GM23338 (cell line): ENCODE measurements at regions not wholly inside any gene's neighbourhood (a gene's known extent, or its start where the extent isn't known, plus 50 kb on each side); places are given as distances from the start of the nearest gene placed in this dataset.

Experiments
- ATAC-seq: fragments of 200-7000 bp; cut with Tn5 transposase; 3 replicates; pipeline ENCODE4 v1.9.1; 2020
- DNase-seq: peaks from one replicate; pipeline ENCODE4 v3.0.0-alpha.2; 2015; ENCODE audit warnings: low spot score
- H2AFZ ChIP-seq: fragments of 200-600 bp; sonication (generic); 2 replicates; pipeline ENCODE4 v1.8.0; 2016; ENCODE audit warnings: antibody characterized with exemption, mild to moderate bottlenecking, moderate library complexity
- H3F3A ChIP-seq: fragments of 200-600 bp; sonication (generic); replicated peaks from 2 replicates; pipeline ENCODE4 v1.8.0; 2017; ENCODE audit warnings: antibody characterized with exemption, mixed run types, low read depth
- H3K27ac ChIP-seq: fragments of 200-600 bp; sonication (generic); 2 replicates; pipeline ENCODE4 v1.6.1; 2016; ENCODE audit warnings: low read depth
- H3K27me3 ChIP-seq: fragments of 200-600 bp; sonication (generic); 2 replicates; pipeline ENCODE4 v1.8.0; 2016; ENCODE audit warnings: mild to moderate bottlenecking, mixed run types, moderate library complexity; ENCODE audit not compliant: insufficient read depth
- H3K36me3 ChIP-seq: fragments of 200-600 bp; sonication (generic); 2 replicates; pipeline ENCODE4 v1.8.0; 2016; ENCODE audit warnings: mild to moderate bottlenecking; ENCODE audit not compliant: insufficient read depth
- H3K4me1 ChIP-seq: fragments of 200-600 bp; sonication (generic); 2 replicates; pipeline ENCODE4 v1.8.0; 2016; ENCODE audit warnings: mild to moderate bottlenecking, moderate library complexity; ENCODE audit not compliant: insufficient read depth
- H3K4me2 ChIP-seq: fragments of 200-600 bp; sonication (generic); 2 replicates; pipeline ENCODE4 v1.7.1; 2017; ENCODE audit warnings: mixed run types
- H3K4me3 ChIP-seq: fragments of 200-600 bp; sonication (generic); 2 replicates; pipeline ENCODE4 v1.6.1; 2016; ENCODE audit warnings: mixed run types
- H3K79me2 ChIP-seq: fragments of 200-600 bp; sonication (generic); replicated peaks from 2 replicates; pipeline ENCODE4 v1.8.0; 2017; ENCODE audit warnings: mild to moderate bottlenecking; ENCODE audit not compliant: insufficient read depth
- H3K9me2 ChIP-seq: fragments of 200-600 bp; sonication (generic); 2 replicates; pipeline ENCODE4 v1.8.0; 2017; ENCODE audit not compliant: insufficient read depth
- H4K20me1 ChIP-seq: fragments of 200-600 bp; sonication (generic); replicated peaks from 2 replicates; pipeline ENCODE4 v1.8.0; 2017; ENCODE audit warnings: mild to moderate bottlenecking; ENCODE audit not compliant: insufficient read depth
- H3K27ac Mint-ChIP-seq: 2 replicates; pipeline ENCODE4 v1.8.0; 2020; ENCODE audit warnings: inconsistent platforms, mild to moderate bottlenecking, moderate library complexity, mixed read lengths
- H3K27me3 Mint-ChIP-seq: 3 replicates; pipeline ENCODE4 v1.8.0; 2022; ENCODE audit warnings: low read depth, mild to moderate bottlenecking, moderate library complexity, mixed read lengths, inconsistent platforms; ENCODE audit not compliant: insufficient read depth, poor library complexity
- H3K36me3 Mint-ChIP-seq: 3 replicates; pipeline ENCODE4 v1.8.0; 2021; ENCODE audit warnings: low read depth, mild to moderate bottlenecking, inconsistent platforms, moderate library complexity, mixed read lengths
- H3K4me1 Mint-ChIP-seq: 3 replicates; pipeline ENCODE4 v1.8.0; 2020; ENCODE audit warnings: mild to moderate bottlenecking, inconsistent platforms, mixed read lengths
- H3K4me3 Mint-ChIP-seq: 3 replicates; pipeline ENCODE4 v1.8.0; 2021; ENCODE audit warnings: moderate library complexity, mild to moderate bottlenecking, inconsistent platforms, mixed read lengths
- H3K9me3 Mint-ChIP-seq: 3 replicates; pipeline ENCODE4 v1.8.0; 2020; ENCODE audit warnings: moderate library complexity, mild to moderate bottlenecking, inconsistent platforms, mixed read lengths
- CREB1 ChIP-seq: fragments of 250-450 bp; sonication (Bioruptor Pico); IDR thresholded peaks from 2 replicates; pipeline ENCODE4 v1.5.0; 2020; ENCODE audit warnings: low read depth, mild to moderate bottlenecking, moderate library complexity
- CTCF ChIP-seq, 2 experiments: fragments of 200-600 bp in 1 of 2; sonication (generic) in 1 of 2; conservative IDR thresholded peaks; 2 replicates each; pipeline versions ENCODE4 v1.5.1 to v1.6.1; 2016 to 2017; ENCODE audit warnings: antibody characterized with exemption in 2 of 2, low read depth in 2 of 2, mild to moderate bottlenecking in 2 of 2, moderate library complexity in 1 of 2
- ETS1 ChIP-seq: IDR thresholded peaks from 2 replicates; pipeline ENCODE4 v1.6.1; 2016; ENCODE audit warnings: antibody characterized with exemption
- EZH2 ChIP-seq: fragments of 200-600 bp; sonication (generic); IDR thresholded peaks from one replicate; pipeline ENCODE4 v1.8.0; 2017; ENCODE audit warnings: antibody characterized with exemption, mild to moderate bottlenecking, low read depth; ENCODE audit not compliant: unreplicated experiment
- EZH2phosphoT487 ChIP-seq: fragments of 200-600 bp; sonication (generic); IDR thresholded peaks from one replicate; pipeline ENCODE4 v1.8.1; 2018; ENCODE audit warnings: antibody characterized with exemption; ENCODE audit not compliant: unreplicated experiment
- NANOG ChIP-seq: IDR thresholded peaks from 2 replicates; pipeline ENCODE4 v1.6.1; 2016; ENCODE audit warnings: antibody characterized with exemption, borderline replicate concordance
- POLR2AphosphoS5 ChIP-seq: IDR thresholded peaks from 2 replicates; pipeline ENCODE4 v1.6.1; 2016; ENCODE audit warnings: antibody characterized with exemption, low read depth
- ZNF114 ChIP-seq: fragments of 250-450 bp; sonication (Bioruptor Pico); IDR thresholded peaks from 2 replicates; pipeline ENCODE4 v1.5.0; 2020; ENCODE audit warnings: mild to moderate bottlenecking, moderate library complexity
- ZNF331 ChIP-seq: fragments of 250-450 bp; sonication (Bioruptor Pico); IDR thresholded peaks from 2 replicates; pipeline ENCODE4 v1.5.0; 2020; ENCODE audit warnings: low read depth, mild to moderate bottlenecking, moderate library complexity
- ZNF462 ChIP-seq: fragments of 250-450 bp; sonication (Bioruptor Pico); IDR thresholded peaks from 2 replicates; pipeline ENCODE4 v1.5.0; 2020; ENCODE audit warnings: mild to moderate bottlenecking, moderate library complexity

- Histone ChIP-seq H4K20me1 (no peaks in the 10 kb centered on the region), H3K4me1 (no peaks in the 10 kb centered on the region), H3K27ac (no peak overlapping the region), H3F3A (no peaks in the 10 kb centered on the region), H2AFZ (no peak overlapping the region), H3K79me2 (no peaks in the 10 kb centered on the region), H3K36me3 (no peaks in the 10 kb centered on the region), H3K4me2 (no peak overlapping the region), H3K27me3 (no peaks in the 10 kb centered on the region), H3K4me3 (no peak overlapping the region), H3K9me2 (no peaks in the 10 kb centered on the region)
- ATAC-seq = no peak
- H3K4me3 Mint-ChIP-seq = no peak overlapping the region
- H3K36me3 Mint-ChIP-seq = no peaks in the 10 kb centered on the region
- H3K27ac Mint-ChIP-seq = no peak overlapping the region
- peaks cover 8% of the 10 kb centered on the region for H3K4me1 Mint-ChIP-seq
- H3K9me3 Mint-ChIP-seq = no peaks in the 10 kb centered on the region; the same call in 2 of the 3 replicates
- TF ChIP-seq NANOG (no peak), POLR2AphosphoS5 (no peak), ZNF462 (CRISPR knock-in tag) (no peak), EZH2phosphoT487 (no peak), ETS1 (no peak), ZNF114 (CRISPR knock-in tag) (no peak), CREB1 (no peak), ZNF331 (CRISPR knock-in tag) (no peak), CTCF (conservative IDR thresholded peaks at IDR 0.05; ENCODE audit: low read depth in 2 of 2) (no peak), EZH2 (no peak)
- H3K27me3 Mint-ChIP-seq = peaks cover 3% of the 10 kb centered on the region
- no peak for DNase-seq
These were observed 314.6 kb downstream of the BCL11B start for GRCh38 chr14:98957211-98958047.
